Mesenchymal stem cell (in vitro differentiated cells and primary cell): ENCODE measurements at regions not wholly inside any gene's neighbourhood (a gene's known extent, or its start where the extent isn't known, plus 50 kb on each side); places are given as distances from the start of the nearest gene placed in this dataset.
"Not testable (repeated sequence)": the region's sequence is repeated elsewhere in the genome, so short reads cannot be mapped to it uniquely, and the experiment has no call there.

Source experiments
- DNase-seq: peaks from one replicate; pipeline ENCODE4 v3.0.0-alpha.2; 2013
- H2AFZ ChIP-seq: one replicate; pipeline ENCODE4 v1.6.1; 2013; ENCODE audit warnings: low read depth, mild to moderate bottlenecking, control low read depth, inconsistent platforms, low read length, moderate library complexity
- H2AK5ac ChIP-seq: 2 replicates; pipeline ENCODE4 v1.6.1; 2013; ENCODE audit warnings: low read length, moderate library complexity, mild to moderate bottlenecking, inconsistent platforms; ENCODE audit not compliant: severe bottlenecking
- H2BK120ac ChIP-seq: one replicate; pipeline ENCODE4 v1.6.1; 2013; ENCODE audit warnings: low read depth, mild to moderate bottlenecking, inconsistent platforms, low read length, moderate library complexity
- H2BK12ac ChIP-seq, 2 experiments: one replicate each; pipeline ENCODE4 v1.6.1; 2013; ENCODE audit warnings: inconsistent platforms in 2 of 2, low read length in 2 of 2, mild to moderate bottlenecking in 2 of 2, moderate library complexity in 2 of 2, control low read depth in 1 of 2
- H2BK15ac ChIP-seq: one replicate; pipeline ENCODE4 v1.6.1; 2013; ENCODE audit warnings: mild to moderate bottlenecking, low read depth, inconsistent platforms; ENCODE audit not compliant: poor library complexity, severe bottlenecking
- H2BK5ac ChIP-seq: 2 replicates; pipeline ENCODE4 v1.6.1; 2013; ENCODE audit warnings: low read depth, mild to moderate bottlenecking, low read length, control low read depth, inconsistent platforms; ENCODE audit not compliant: poor library complexity, severe bottlenecking
- H3K14ac ChIP-seq, 2 experiments: one replicate each; pipeline ENCODE4 v1.6.1; 2013; ENCODE audit warnings: inconsistent platforms in 2 of 2, low read length in 2 of 2, control low read depth in 1 of 2, mild to moderate bottlenecking in 1 of 2, moderate library complexity in 1 of 2
- H3K18ac ChIP-seq, 2 experiments: one replicate each; pipeline ENCODE4 v1.6.1; 2013; ENCODE audit warnings: inconsistent platforms in 2 of 2, low read length in 2 of 2, control low read depth in 1 of 2, low read depth in 1 of 2, mild to moderate bottlenecking in 1 of 2
- H3K23ac ChIP-seq, 2 experiments: one replicate each; pipeline ENCODE4 v1.6.1; 2013; ENCODE audit warnings: inconsistent platforms in 2 of 2, low read length in 2 of 2, mild to moderate bottlenecking in 2 of 2, moderate library complexity in 2 of 2, control low read depth in 1 of 2
- H3K27ac ChIP-seq: 2 replicates; pipeline ENCODE4 v1.5.1; 2013; ENCODE audit warnings: mild to moderate bottlenecking, moderate library complexity, low read length, control low read depth, inconsistent platforms; ENCODE audit not compliant: poor library complexity, severe bottlenecking
- H3K27me3 ChIP-seq, 2 experiments: 2 replicates each; pipeline versions ENCODE4 v1.6.1 to v1.7.0; 2013; ENCODE audit warnings: low read length in 2 of 2, mild to moderate bottlenecking in 2 of 2, moderate library complexity in 2 of 2, control low read depth in 1 of 2, inconsistent platforms in 1 of 2; ENCODE audit not compliant: control insufficient read depth in 1 of 2, insufficient read depth in 1 of 2
- H3K36me3 ChIP-seq, 2 experiments: 2 replicates each; pipeline versions ENCODE4 v1.6.1 to v1.7.0; 2013; ENCODE audit warnings: low read length in 2 of 2, control low read depth in 1 of 2, inconsistent platforms in 1 of 2, low read depth in 1 of 2, mild to moderate bottlenecking in 1 of 2; ENCODE audit not compliant: insufficient read depth in 2 of 2, control insufficient read depth in 1 of 2
- H3K4ac ChIP-seq, 2 experiments: one replicate each; pipeline ENCODE4 v1.6.1; 2013; ENCODE audit warnings: inconsistent platforms in 2 of 2, low read length in 2 of 2, mild to moderate bottlenecking in 2 of 2, moderate library complexity in 2 of 2, control low read depth in 1 of 2, low read depth in 1 of 2
- H3K4me1 ChIP-seq: 2 replicates; pipeline ENCODE4 v1.6.1; 2013; ENCODE audit warnings: low read depth, low read length, control low read depth; ENCODE audit not compliant: control insufficient read depth, insufficient read depth
- H3K4me2 ChIP-seq: 2 replicates; pipeline ENCODE4 v1.6.1; 2013; ENCODE audit warnings: low read length, mild to moderate bottlenecking, inconsistent platforms; ENCODE audit not compliant: poor library complexity, severe bottlenecking
- H3K4me3 ChIP-seq, 2 experiments: 2 replicates each; pipeline versions ENCODE4 v1.5.1 to v1.7.0; 2013; ENCODE audit warnings: low read length in 2 of 2, mild to moderate bottlenecking in 2 of 2, control low read depth in 1 of 2, low read depth in 1 of 2; ENCODE audit not compliant: insufficient read depth in 1 of 2
- H3K79me1 ChIP-seq: replicated peaks from 2 replicates; pipeline ENCODE4 v1.6.1; 2013; ENCODE audit warnings: mild to moderate bottlenecking, control low read depth, low read length, inconsistent platforms; ENCODE audit not compliant: poor library complexity, severe bottlenecking
- H3K9ac ChIP-seq: 2 replicates; pipeline ENCODE4 v1.7.0; 2013; ENCODE audit warnings: mild to moderate bottlenecking, low read length, moderate library complexity
- H3K9me3 ChIP-seq: 2 replicates; pipeline ENCODE4 v1.7.0; 2013; ENCODE audit warnings: mild to moderate bottlenecking, low read length; ENCODE audit not compliant: control insufficient read depth
- H4K8ac ChIP-seq: one replicate; pipeline ENCODE4 v1.6.1; 2013; ENCODE audit warnings: inconsistent platforms, mild to moderate bottlenecking, low read length, moderate library complexity
- H4K91ac ChIP-seq: one replicate; pipeline ENCODE4 v1.6.1; 2013; ENCODE audit warnings: mild to moderate bottlenecking, low read length, inconsistent platforms
- WGBS: methylation state at CpG from one replicate; pipeline ENCODE4 v1.1.7; 2013; ENCODE audit warnings: mixed read lengths; 5-methylcytosine and 5-hydroxymethylcytosine counted together

DNA sequence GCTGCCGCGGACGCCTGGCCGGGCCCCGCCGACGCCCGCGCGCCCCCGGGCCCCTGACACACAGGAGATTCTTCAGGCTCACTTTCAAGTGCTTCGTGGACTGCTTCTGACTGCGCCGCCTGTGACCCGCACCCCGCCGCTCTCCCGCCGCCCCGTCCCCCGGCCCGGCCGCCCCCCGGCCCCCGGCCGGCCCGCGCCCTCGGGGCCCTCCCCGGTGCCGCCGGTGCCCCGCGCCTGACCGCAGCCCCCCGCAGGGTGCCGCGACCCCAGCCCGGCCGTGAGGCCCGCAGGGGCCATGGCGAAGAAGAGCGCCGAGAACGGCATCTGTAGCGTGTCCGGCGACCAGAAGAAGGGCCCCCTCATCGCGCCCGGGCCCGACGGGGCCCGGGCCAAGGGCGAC lies 516.3 kb downstream of the TP53TG3F start:
- not testable (repeated sequence) for H3K36me3 ChIP-seq, H2AFZ ChIP-seq, H3K9ac ChIP-seq, H2BK12ac ChIP-seq, H4K91ac ChIP-seq, H2BK5ac ChIP-seq, H3K4me3 ChIP-seq, H3K4me2 ChIP-seq, DNase-seq, H2BK120ac ChIP-seq, H3K9me3 ChIP-seq, H2BK15ac ChIP-seq, H2AK5ac ChIP-seq, H3K79me1 ChIP-seq, H3K18ac ChIP-seq, H4K8ac ChIP-seq, H3K27me3 ChIP-seq, H3K4ac ChIP-seq, H3K27ac ChIP-seq, H3K4me1 ChIP-seq, H3K23ac ChIP-seq, H3K14ac ChIP-seq
- no CpG with 5 or more reads among the region's 55 CpGs for WGBS

DNA sequence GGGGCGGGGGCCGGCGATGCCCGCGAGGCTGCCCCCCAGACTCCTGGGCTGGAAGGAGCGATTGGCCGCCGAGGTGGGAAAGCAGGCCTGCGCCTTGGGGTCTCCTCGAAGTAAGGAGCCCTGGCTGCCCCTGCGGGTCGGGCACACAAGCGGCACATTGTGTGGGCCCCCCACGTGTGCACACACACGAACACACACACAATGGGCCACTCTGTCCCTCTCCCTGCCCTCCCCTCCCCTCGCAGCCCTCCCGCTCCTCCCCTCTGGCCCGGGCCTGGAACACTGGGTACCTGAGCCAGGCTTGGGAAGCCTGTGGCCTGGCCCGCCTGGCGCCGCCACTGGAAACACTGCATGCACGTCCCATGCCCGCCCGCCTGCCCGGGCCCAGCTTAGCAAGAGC lies 517.1 kb downstream of the TP53TG3F start:
- not testable (repeated sequence) for H3K14ac ChIP-seq, DNase-seq, H3K18ac ChIP-seq, H3K9me3 ChIP-seq, H3K9ac ChIP-seq, H2AK5ac ChIP-seq, H3K23ac ChIP-seq, H3K4me3 ChIP-seq, H3K27me3 ChIP-seq, H2BK5ac ChIP-seq, H3K4me2 ChIP-seq, H2AFZ ChIP-seq, H3K4me1 ChIP-seq, H3K4ac ChIP-seq, H3K36me3 ChIP-seq, H2BK120ac ChIP-seq, H3K79me1 ChIP-seq, H2BK12ac ChIP-seq, H2BK15ac ChIP-seq, H4K91ac ChIP-seq, H3K27ac ChIP-seq, H4K8ac ChIP-seq
- WGBS: 91% methylated on average over 4 of the region's 25 CpGs

DNA sequence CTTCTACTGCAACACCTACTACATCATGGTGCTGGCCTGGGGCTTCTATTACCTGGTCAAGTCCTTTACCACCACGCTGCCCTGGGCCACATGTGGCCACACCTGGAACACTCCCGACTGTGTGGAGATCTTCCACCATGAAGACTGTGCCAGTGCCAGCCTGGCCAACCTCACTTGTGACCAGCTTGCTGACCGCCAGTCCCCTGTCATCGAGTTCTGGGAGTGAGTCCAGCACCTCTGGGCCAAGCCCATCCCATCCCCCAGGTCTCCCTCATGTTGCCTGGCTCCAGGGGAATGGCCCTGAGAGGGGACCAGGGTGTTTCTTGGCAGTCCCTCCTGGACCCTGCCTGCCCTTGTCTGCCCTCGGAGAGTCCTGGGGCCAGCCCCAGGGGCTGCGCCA lies 519.4 kb downstream of the TP53TG3F start:
- not testable (repeated sequence) for H3K23ac ChIP-seq, H2BK15ac ChIP-seq, H3K36me3 ChIP-seq, H3K27me3 ChIP-seq, H2BK5ac ChIP-seq, H3K4me1 ChIP-seq, H3K9me3 ChIP-seq, H4K91ac ChIP-seq, H3K14ac ChIP-seq, H2AFZ ChIP-seq, H3K9ac ChIP-seq, H3K18ac ChIP-seq, H2BK120ac ChIP-seq, H2BK12ac ChIP-seq, H3K79me1 ChIP-seq, H3K4ac ChIP-seq, H2AK5ac ChIP-seq, H4K8ac ChIP-seq, H3K4me2 ChIP-seq, DNase-seq, H3K27ac ChIP-seq, H3K4me3 ChIP-seq
- no CpG with 5 or more reads among the region's 6 CpGs for WGBS

DNA sequence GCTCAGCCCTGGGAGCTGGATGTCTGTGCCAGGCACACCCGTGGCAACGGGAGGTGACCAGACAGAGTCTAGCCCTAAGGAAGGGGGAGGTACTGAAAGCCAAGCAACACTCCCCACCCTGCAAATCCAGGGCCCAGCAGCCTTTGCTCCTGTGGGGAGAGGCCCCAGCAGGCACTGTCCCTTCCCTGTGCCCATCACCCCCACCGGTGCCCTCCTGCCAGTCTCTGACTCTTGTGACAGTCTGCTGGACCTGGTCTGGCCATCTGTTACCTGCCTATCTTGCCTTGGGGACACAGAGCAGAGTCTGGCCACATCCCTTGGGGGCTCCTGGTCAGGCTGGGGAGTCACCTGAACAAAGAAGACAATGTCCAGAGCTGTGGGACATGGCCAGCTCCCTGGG lies 520.2 kb downstream of the TP53TG3F start:
- H3K9me3 ChIP-seq, H3K9ac ChIP-seq, H2AFZ ChIP-seq, H4K8ac ChIP-seq, H3K79me1 ChIP-seq, H3K36me3 ChIP-seq, H2BK12ac ChIP-seq, H2BK120ac ChIP-seq, H3K18ac ChIP-seq, H3K4me2 ChIP-seq, H3K14ac ChIP-seq, H3K27ac ChIP-seq, H3K4me1 ChIP-seq, H3K23ac ChIP-seq, H2AK5ac ChIP-seq, H3K4ac ChIP-seq, H3K4me3 ChIP-seq, H3K27me3 ChIP-seq, H4K91ac ChIP-seq, DNase-seq, H2BK15ac ChIP-seq, H2BK5ac ChIP-seq: not testable (repeated sequence)
- no CpG with 5 or more reads among the region's 3 CpGs for WGBS
